Heart right ventricle (tissue), 16 donors: ENCODE measurements at regions not wholly inside any gene's neighbourhood (a gene's known extent, or its start where the extent isn't known, plus 50 kb on each side); places are given as distances from the start of the nearest gene placed in this dataset.

ENCODE experiments used
- ATAC-seq, 8 donors: fragments of 200-7000 bp; cut with Tn5 transposase; one replicate each; pipeline ENCODE4 v1.9.1; 2020; ENCODE audit warnings: mild to moderate bottlenecking in 8 of 8, moderate library complexity in 8 of 8, moderate number of reproducible peaks in 1 of 8
- DNase-seq, 2 donors: peaks; one replicate each; pipeline ENCODE4 v3.0.0-alpha.2; 2020
- H3K27ac ChIP-seq, 10 donors: fragments of 200-600 bp; sonication (generic) in 2 of 10; one replicate each; pipeline versions ENCODE4 v1.5.0 to v1.8.0; 2020 to 2022; ENCODE audit warnings: mild to moderate bottlenecking in 3 of 10
- H3K27me3 ChIP-seq, 7 donors: fragments of 200-600 bp; one replicate each; pipeline ENCODE4 v1.8.0; 2021 to 2022; ENCODE audit warnings: mild to moderate bottlenecking in 2 of 7
- H3K36me3 ChIP-seq, 9 donors: fragments of 200-600 bp; sonication (generic) in 1 of 9; one replicate each; pipeline versions ENCODE4 v1.5.0 to v1.8.0; 2020 to 2022; ENCODE audit warnings: mild to moderate bottlenecking in 2 of 9
- H3K4me1 ChIP-seq, 9 donors: fragments of 200-600 bp; sonication (generic) in 1 of 9; one replicate each; pipeline versions ENCODE4 v1.5.0 to v1.8.0; 2020 to 2022; ENCODE audit warnings: mild to moderate bottlenecking in 4 of 9
- H3K4me3 ChIP-seq, 10 donors: fragments of 200-600 bp; sonication (generic) in 2 of 10; one replicate each; pipeline versions ENCODE4 v1.5.0 to v1.8.0; 2020 to 2022; ENCODE audit warnings: mild to moderate bottlenecking in 7 of 10, moderate library complexity in 2 of 10
- H3K9me3 ChIP-seq, 11 donors: fragments of 200-600 bp in 10 of 11; sonication (generic) in 2 of 11; one replicate each; pipeline versions ENCODE4 v1.5.0 to v1.8.0; 2013 to 2022; ENCODE audit warnings: mild to moderate bottlenecking in 2 of 11, control low read depth in 1 of 11, moderate library complexity in 1 of 11
- CTCF ChIP-seq, 9 donors: fragments of 200-600 bp; sonication (generic) in 2 of 9; IDR thresholded peaks; one replicate each; pipeline versions ENCODE4 v1.5.0 to v1.8.0; 2021 to 2022; ENCODE audit warnings: antibody characterized with exemption in 9 of 9, mild to moderate bottlenecking in 5 of 9, moderate library complexity in 1 of 9
- WGBS, 2 donors: extraction: QIAGEN DNeasy Blood & Tissue Kit; methylation state at CpG; one replicate each; pipeline ENCODE4 v1.1.7; 2013; ENCODE audit warnings: inconsistent platforms in 1 of 2; 5-methylcytosine and 5-hydroxymethylcytosine counted together
- intact Hi-C, 10 donors: fragments of 100-400 bp; cut with DNase I; formaldehyde crosslinking; loops; one replicate each; pipeline versions ENCODE4 v1.11.1 to v1.14.2; 2022
- donor health status: Arrhythmogenic right ventricular cardiomyopathy.
- donor health status: ischemic (EF 13 %, LVEDD 7.1; RV severe dilation, severe dysfunction).
- donor health status: healthy with polysubstance abuse.
- donor health status: DM: no; HTN: yes; CAD: no.
- donor health status: DM: no; HTN: no; CAD: no.
- donor health status: ischemic (EF 25% LVEDD 6.9; RV normal size, moderate dysfunction).
- donor health status: ischemic (EF 25% LVEDD 5.7; RV mildly dilated, moderate dysfunction).
- donor health status: healthy.
- donor health status: DM: yes; HTN: yes; CAD: no.
- donor health status: Ischemic cardiomyopathy.
- donor health status: ischemic (EF 35%, LVEDD 5.7; RV mildly dilated, moderate dysfunction).
- donor health status: nonischemic (EF 11% LVEDD 7.7; RV severe dilation, severe dysfunction).
- donor health status: DM: yes; HTN: yes; CAD: no.
- donor health status: PGD.
- donor health status: ischemic (EF 29% LVEDD 5.4; RV normal size, mild dysfunction).
- donor health status: nonischemic (EF 23%, LVEDD 6.1; RV moderate dilation, normal function).

- intact Hi-C loops, result no loop called here
- no peak for ATAC-seq
Measured at GRCh38 chr10:105494303-105494702, 853.2 kb downstream of the SORCS3 start.

GRCh38 chr10:105473170-105473569 is 832.1 kb downstream of the SORCS3 start:
- Histone ChIP-seq H3K27me3 (no peaks in the 10 kb centered on the region), H3K4me1 (no peaks in the 10 kb centered on the region), H3K4me3 (peak overlapping the region in 1 of 10 donors; percentile 22), H3K36me3 (no peaks in the 10 kb centered on the region), H3K27ac (peak overlapping the region in 2 of 10 donors; percentile 34 to 58), H3K9me3 (peaks cover 0 to 13% (median 0%) of the 10 kb centered on the region in 11 donors)
- 29 to 32% methylated on average over 4 of the region's 4 CpGs for WGBS, 2 donors
- DNase-seq, result peak in 1 of 2 donors; percentile 11
- intact Hi-C loops, result no loop called here
- TF ChIP-seq CTCF (IDR thresholded peaks at IDR 0.05), result no peak
- peak in 6 of 8 donors; percentile 47 to 84 (median 75) for ATAC-seq

More at GRCh38 chr10:105494303-105494702, 853.2 kb downstream of the SORCS3 start:
- H3K27me3 ChIP-seq, result no peaks in the 10 kb centered on the region
- H3K36me3 ChIP-seq, result no peaks in the 10 kb centered on the region
- TF ChIP-seq CTCF (IDR thresholded peaks at IDR 0.05), result no peak
- 65 to 80% methylated on average over 2 of the region's 2 CpGs for WGBS, 2 donors
- no peak overlapping the region for H3K4me3 ChIP-seq
- no peaks in the 10 kb centered on the region for H3K4me1 ChIP-seq
- H3K27ac ChIP-seq, result no peak overlapping the region
- DNase-seq, result no peak
- H3K9me3 ChIP-seq, result no peaks in the 10 kb centered on the region

GRCh38 chr10:105468759-105469158 is 827.7 kb downstream of the SORCS3 start:
- no peaks in the 10 kb centered on the region for H3K36me3 ChIP-seq
- no peak for TF ChIP-seq CTCF (IDR thresholded peaks at IDR 0.05)
- DNase-seq, result no peak
- no peak overlapping the region for H3K4me3 ChIP-seq
- ATAC-seq, result no peak
- no peaks in the 10 kb centered on the region for H3K27me3 ChIP-seq
- no peak overlapping the region for H3K27ac ChIP-seq
- 34 to 79% methylated on average over 1 of the region's 1 CpG for WGBS, 2 donors
- H3K9me3 ChIP-seq, result no peaks in the 10 kb centered on the region
- H3K4me1 ChIP-seq, result no peaks in the 10 kb centered on the region
- intact Hi-C loops, result no loop called here

- intact Hi-C loops, result no loop called here
- WGBS, 2 donors, result 89 to 92% methylated on average over 1 of the region's 1 CpG
Measured at GRCh38 chr10:105466521-105466920, 825.4 kb downstream of the SORCS3 start.

More at GRCh38 chr10:105466521-105466920, 825.4 kb downstream of the SORCS3 start:
- no peak overlapping the region for H3K4me3 ChIP-seq
- ATAC-seq, result no peak
- H3K4me1 ChIP-seq, result no peaks in the 10 kb centered on the region
- H3K27ac ChIP-seq, result no peak overlapping the region
- peaks cover 0 to 7% (median 0%) of the 10 kb centered on the region in 11 donors for H3K9me3 ChIP-seq
- no peak for DNase-seq
- TF ChIP-seq CTCF (IDR thresholded peaks at IDR 0.05), result no peak
- no peaks in the 10 kb centered on the region for H3K27me3 ChIP-seq
- no peaks in the 10 kb centered on the region for H3K36me3 ChIP-seq
